ENCODE measurements at regions not wholly inside any gene's neighbourhood (a gene's known extent, or its start where the extent isn't known, plus 50 kb on each side); places are given as distances from the start of the nearest gene placed in this dataset.

GRCh38 chr6:71529026-71529425 is 240.4 kb downstream of the OGFRL1 start:
- no peak for TF ChIP-seq FOXP1 (CRISPR knock-in tag; IDR thresholded peaks at IDR 0.05; ENCODE audit: borderline replicate concordance)
- TF ChIP-seq CTCF (IDR thresholded peaks at IDR 0.05), result no peak
- no peak for TF ChIP-seq CREM (CRISPR knock-in tag; IDR thresholded peaks at IDR 0.05)
- TF ChIP-seq PRDM15 (CRISPR knock-in tag; IDR thresholded peaks at IDR 0.05), result no peak
